SK-N-SH treated with all-trans-retinoic acid at 6 μM for 48 hours (cell line): ENCODE measurements at regions not wholly inside any gene's neighbourhood (a gene's known extent, or its start where the extent isn't known, plus 50 kb on each side); places are given as distances from the start of the nearest gene placed in this dataset.

Source experiments
- ATAC-seq: fragments of 200-7000 bp; cut with Tn5 transposase; 3 replicates; pipeline ENCODE4 v1.9.1; 2020; ENCODE audit warnings: mild to moderate bottlenecking, moderate library complexity
- ARNTL ChIP-seq: fragments of 450-650 bp; formaldehyde crosslinking; IDR thresholded peaks from 2 replicates; pipeline ENCODE4 v1.5.0; 2020; ENCODE audit warnings: low read depth, mild to moderate bottlenecking, moderate library complexity, borderline replicate concordance
- BACH2 ChIP-seq: fragments of 250-450 bp; sonication (Bioruptor Pico); IDR thresholded peaks from 2 replicates; pipeline ENCODE4 v1.9.0; 2021; ENCODE audit warnings: mild to moderate bottlenecking, borderline replicate concordance
- CREB5 ChIP-seq: fragments of 250-450 bp; sonication (Bioruptor Pico); IDR thresholded peaks from 2 replicates; pipeline ENCODE4 v1.5.1; 2020; ENCODE audit warnings: low read depth, mild to moderate bottlenecking, moderate library complexity
- CSDC2 ChIP-seq: fragments of 250-450 bp; sonication (Bioruptor Pico); IDR thresholded peaks from 2 replicates; pipeline ENCODE4 v1.5.0; 2020; ENCODE audit warnings: mild to moderate bottlenecking, moderate library complexity
- CSRNP3 ChIP-seq: fragments of 250-450 bp; sonication (Bioruptor Pico); IDR thresholded peaks from 2 replicates; pipeline ENCODE4 v1.5.1; 2021; ENCODE audit warnings: mild to moderate bottlenecking, moderate library complexity
- ESRRG ChIP-seq: fragments of 250-450 bp; sonication (Bioruptor Pico); IDR thresholded peaks from 2 replicates; pipeline ENCODE4 v1.6.1; 2021; ENCODE audit warnings: mild to moderate bottlenecking
- GLIS3 ChIP-seq: fragments of 250-450 bp; sonication (Bioruptor Pico); IDR thresholded peaks from 2 replicates; pipeline ENCODE4 v1.5.0; 2020; ENCODE audit warnings: mild to moderate bottlenecking, moderate library complexity
- ISL1 ChIP-seq: fragments of 250-450 bp; sonication (Bioruptor Pico); IDR thresholded peaks from 2 replicates; pipeline ENCODE4 v2.1.2; 2022; ENCODE audit warnings: mild to moderate bottlenecking, moderate library complexity
- OSR1 ChIP-seq: fragments of 250-450 bp; sonication (Bioruptor Pico); IDR thresholded peaks from 2 replicates; pipeline ENCODE4 v1.8.0; 2022; ENCODE audit warnings: moderate library complexity, mild to moderate bottlenecking, inconsistent platforms
- PATZ1 ChIP-seq: fragments of 250-450 bp; sonication (Bioruptor Pico); IDR thresholded peaks from 2 replicates; pipeline ENCODE4 v1.8.0; 2020; ENCODE audit warnings: mild to moderate bottlenecking, moderate library complexity, borderline replicate concordance
- POU6F1 ChIP-seq: fragments of 250-450 bp; sonication (Bioruptor Pico); IDR thresholded peaks from 2 replicates; pipeline ENCODE4 v1.8.0; 2021; ENCODE audit warnings: low read depth, mild to moderate bottlenecking, moderate library complexity, borderline replicate concordance
- PPARA ChIP-seq: fragments of 250-450 bp; sonication (Bioruptor Pico); IDR thresholded peaks from 2 replicates; pipeline ENCODE4 v1.5.0; 2020; ENCODE audit warnings: mild to moderate bottlenecking, borderline replicate concordance
- RARB ChIP-seq: fragments of 250-450 bp; sonication (Bioruptor Pico); IDR thresholded peaks from 2 replicates; pipeline ENCODE4 v1.8.0; 2021; ENCODE audit warnings: mild to moderate bottlenecking, moderate library complexity
- SNAI2 ChIP-seq: fragments of 250-450 bp; sonication (Bioruptor Pico); IDR thresholded peaks from 2 replicates; pipeline ENCODE4 v1.5.0; 2020; ENCODE audit warnings: mild to moderate bottlenecking, moderate library complexity
- TCF4 ChIP-seq: fragments of 250-450 bp; sonication (Bioruptor Pico); IDR thresholded peaks from 2 replicates; pipeline ENCODE4 v1.8.0; 2021; ENCODE audit warnings: mild to moderate bottlenecking, moderate library complexity, borderline replicate concordance
- TOX ChIP-seq: fragments of 250-450 bp; sonication (Bioruptor Pico); IDR thresholded peaks from 2 replicates; pipeline ENCODE4 v1.8.0; 2021; ENCODE audit warnings: mild to moderate bottlenecking, moderate library complexity, borderline replicate concordance
- TSHZ2 ChIP-seq: fragments of 250-450 bp; sonication (Bioruptor Pico); IDR thresholded peaks from 2 replicates; pipeline ENCODE4 v1.5.0; 2020; ENCODE audit warnings: mild to moderate bottlenecking, moderate library complexity
- ZC3H10 ChIP-seq: fragments of 250-450 bp; sonication (Bioruptor Pico); IDR thresholded peaks from 2 replicates; pipeline ENCODE4 v1.5.1; 2021; ENCODE audit warnings: mild to moderate bottlenecking, moderate library complexity
- ZFP3 ChIP-seq: fragments of 250-450 bp; sonication (Bioruptor Pico); IDR thresholded peaks from 2 replicates; pipeline ENCODE4 v1.5.0; 2020; ENCODE audit warnings: mild to moderate bottlenecking, moderate library complexity
- ZFP30 ChIP-seq: fragments of 450-650 bp; formaldehyde crosslinking; IDR thresholded peaks from 2 replicates; pipeline ENCODE4 v1.5.0; 2022; ENCODE audit warnings: mild to moderate bottlenecking, moderate library complexity
- ZNF565 ChIP-seq: fragments of 450-650 bp; formaldehyde crosslinking; conservative IDR thresholded peaks from 2 replicates; pipeline ENCODE4 v1.5.0; 2020; ENCODE audit warnings: low read depth, mild to moderate bottlenecking, moderate library complexity
- ZNF70 ChIP-seq: fragments of 450-650 bp; formaldehyde crosslinking; IDR thresholded peaks from 2 replicates; pipeline ENCODE4 v1.5.0; 2020; ENCODE audit warnings: mild to moderate bottlenecking, moderate library complexity
- ZNF8 ChIP-seq: fragments of 450-650 bp; formaldehyde crosslinking; IDR thresholded peaks from 2 replicates; pipeline ENCODE4 v1.5.0; 2020; ENCODE audit warnings: mild to moderate bottlenecking, moderate library complexity

- TF ChIP-seq PPARA (CRISPR knock-in tag) (no peak), ZFP3 (CRISPR knock-in tag) (no peak), ARNTL (CRISPR knock-in tag) (no peak), ZNF70 (CRISPR knock-in tag) (no peak), ZC3H10 (CRISPR knock-in tag) (no peak), TSHZ2 (CRISPR knock-in tag) (no peak), SNAI2 (CRISPR knock-in tag) (no peak), CSDC2 (no peak), BACH2 (CRISPR knock-in tag) (no peak), CREB5 (no peak), ESRRG (CRISPR knock-in tag) (no peak), RARB (no peak), OSR1 (no peak), ZNF8 (CRISPR knock-in tag) (no peak), GLIS3 (CRISPR knock-in tag) (no peak), ZFP30 (CRISPR knock-in tag) (no peak), PATZ1 (no peak), POU6F1 (CRISPR knock-in tag) (no peak), ISL1 (CRISPR knock-in tag) (no peak), TOX (CRISPR knock-in tag) (no peak)
- no peak for ATAC-seq
Observed at GRCh38 chr6:159446340-159446739, 246.7 kb downstream of the SOD2 start.

- no peak for ATAC-seq
- TF ChIP-seq POU6F1 (CRISPR knock-in tag) = no peak
- no peak for TF ChIP-seq CSDC2
- no peak for TF ChIP-seq CSRNP3 (CRISPR knock-in tag)
- no peak for TF ChIP-seq ZNF70 (CRISPR knock-in tag)
- no peak for TF ChIP-seq RARB
- no peak for TF ChIP-seq ZFP30 (CRISPR knock-in tag)
- TF ChIP-seq PPARA (CRISPR knock-in tag) = no peak
- TF ChIP-seq ESRRG (CRISPR knock-in tag) = no peak
- TF ChIP-seq ZNF565 (CRISPR knock-in tag) = no peak
- no peak for TF ChIP-seq TCF4 (CRISPR knock-in tag)
- TF ChIP-seq OSR1 = no peak
- TF ChIP-seq TSHZ2 (CRISPR knock-in tag) = no peak
- no peak for TF ChIP-seq GLIS3 (CRISPR knock-in tag)
- TF ChIP-seq ZNF8 (CRISPR knock-in tag) = no peak
- TF ChIP-seq CREB5 = no peak
- TF ChIP-seq BACH2 (CRISPR knock-in tag) = no peak
- no peak for TF ChIP-seq ARNTL (CRISPR knock-in tag)
- TF ChIP-seq ZC3H10 (CRISPR knock-in tag) = no peak
- no peak for TF ChIP-seq SNAI2 (CRISPR knock-in tag)
Observed at GRCh38 chr6:159445351-159445750, 247.7 kb downstream of the SOD2 start.
